GM12878 (cell line): ENCODE measurements at regions not wholly inside any gene's neighbourhood (a gene's known extent, or its start where the extent isn't known, plus 50 kb on each side); places are given as distances from the start of the nearest gene placed in this dataset.

Experiments used
- ATAC-seq: fragments of 200-7000 bp; cut with Tn5 transposase; 3 replicates; pipeline ENCODE4 v1.9.1; 2020; ENCODE audit warnings: mild to moderate bottlenecking, moderate library complexity
- BruUV-seq: library from RNA; stranded (reverse); fragments of 400-500 nt; replicated peaks from 2 replicates; lab custom pipeline; 2021; lab: Mats Ljungman, UMichigan
- CTCF ChIA-PET: fragments of 300-600 bp; sonication (Branson Sonifier 250); formaldehyde crosslinking; extraction: SDS; loops from one replicate; lab custom pipeline; 2021; ENCODE audit warnings: inconsistent platforms; lab: Yijun Ruan, JAX
- POLR2A ChIA-PET: fragments of 350-600 bp; formaldehyde crosslinking; extraction: SDS; loops from one replicate; lab custom pipeline; 2021; ENCODE audit warnings: inconsistent platforms; lab: Charles Lee
- RAD21 ChIA-PET: fragments of 300-600 bp; sonication (Branson Sonifier 250); formaldehyde crosslinking; loops from one replicate; lab custom pipeline; 2023; ENCODE audit warnings: antibody characterized with exemption; ENCODE audit not compliant: unreplicated experiment; lab: Charles Lee
- SMC1A ChIA-PET: fragments of 300-600 bp; sonication (Branson Sonifier 250); formaldehyde crosslinking; loops from one replicate; lab custom pipeline; 2023; ENCODE audit not compliant: unreplicated experiment, uncharacterized antibody; lab: Charles Lee
- DNase-seq: peaks from one replicate; pipeline ENCODE4 v3.0.0-alpha.2; 2011; ENCODE audit warnings: low read depth, low spot score
- FAIRE-seq: peaks from 3 replicates; lab custom pipeline; 2011; peaks lifted over from hg19 to GRCh38; lab: Jason Lieb, UNC
- H2AFZ ChIP-seq: 2 replicates; pipeline ENCODE4 v1.6.0; 2011; ENCODE audit warnings: low read depth, low read length, control low read depth; ENCODE audit not compliant: control insufficient read depth
- H3K27ac ChIP-seq: 2 replicates; pipeline ENCODE4 v1.5.1; 2011; ENCODE audit warnings: control low read depth; ENCODE audit not compliant: control insufficient read depth, insufficient read depth
- H3K27me3 ChIP-seq, 2 experiments: replicated peaks in 1 of 2; 2 replicates each; pipeline versions ENCODE4 v1.6.0 to v1.6.1; 2011; ENCODE audit warnings: low read length in 1 of 2; ENCODE audit not compliant: control insufficient read depth in 2 of 2, insufficient read depth in 2 of 2
- H3K36me3 ChIP-seq, 2 experiments: 2 replicates each; pipeline ENCODE4 v1.5.1; 2011; ENCODE audit warnings: low read length in 1 of 2; ENCODE audit not compliant: control insufficient read depth in 2 of 2, insufficient read depth in 2 of 2
- H3K4me1 ChIP-seq: 2 replicates; pipeline ENCODE4 v1.6.1; 2011; ENCODE audit warnings: mild to moderate bottlenecking, low read length, moderate library complexity, mixed read lengths; ENCODE audit not compliant: control insufficient read depth, insufficient read depth
- H3K4me2 ChIP-seq: 2 replicates; pipeline ENCODE4 v1.6.0; 2011; ENCODE audit warnings: control low read depth; ENCODE audit not compliant: control insufficient read depth, insufficient read depth
- H3K4me3 ChIP-seq: fragments of 200-600 bp; sonication (generic); 2 replicates; pipeline ENCODE4 v1.5.1; 2016
- H3K79me2 ChIP-seq: 2 replicates; pipeline ENCODE4 v1.6.0; 2011; ENCODE audit warnings: low read length; ENCODE audit not compliant: control insufficient read depth, insufficient read depth
- H3K9ac ChIP-seq: 2 replicates; pipeline ENCODE4 v1.8.0; 2011; ENCODE audit warnings: low read length, control low read depth, mixed read lengths; ENCODE audit not compliant: control insufficient read depth, insufficient read depth
- H3K9me3 ChIP-seq: replicated peaks from 3 replicates; pipeline ENCODE4 v1.5.1; 2011; ENCODE audit warnings: mild to moderate bottlenecking, low read length; ENCODE audit not compliant: control insufficient read depth, insufficient read depth
- H4K20me1 ChIP-seq: 2 replicates; pipeline ENCODE4 v1.6.0; 2011; ENCODE audit not compliant: control insufficient read depth, insufficient read depth
- BACH1 ChIP-seq: fragments of 450-650 bp; IDR thresholded peaks from 2 replicates; pipeline ENCODE4 v1.6.1; 2017; ENCODE audit warnings: mild to moderate bottlenecking, borderline replicate concordance
- CEBPB ChIP-seq, 2 experiments: fragments of 150-350 bp in 1 of 2; IDR thresholded peaks; 2 replicates each; pipeline ENCODE4 v1.6.1; 2012 to 2014; ENCODE audit warnings: low read depth in 2 of 2, low read length in 2 of 2, borderline replicate concordance in 1 of 2, inconsistent platforms in 1 of 2
- CHD2 ChIP-seq: IDR thresholded peaks from 2 replicates; pipeline ENCODE4 v1.6.1; 2011; ENCODE audit warnings: low read depth, low read length, improper control_type of control experiment, borderline replicate concordance
- FOXM1 ChIP-seq: IDR thresholded peaks from 2 replicates; pipeline ENCODE4 v1.6.1; 2012; ENCODE audit warnings: low read depth, mild to moderate bottlenecking, inconsistent platforms, low read length, moderate library complexity
- IRF4 ChIP-seq: IDR thresholded peaks from 2 replicates; pipeline ENCODE4 v1.6.1; 2011; ENCODE audit warnings: low read depth, low read length
- MEF2A ChIP-seq: IDR thresholded peaks from 2 replicates; pipeline ENCODE4 v1.6.1; 2011; ENCODE audit warnings: low read depth, mild to moderate bottlenecking, low read length, moderate library complexity; ENCODE audit not compliant: insufficient read depth
- MEF2B ChIP-seq: fragments of 450-650 bp; IDR thresholded peaks from 2 replicates; pipeline ENCODE4 v1.6.1; 2018; ENCODE audit warnings: mild to moderate bottlenecking, moderate library complexity; ENCODE audit not compliant: partially characterized antibody, poor library complexity, severe bottlenecking
- TCF7 ChIP-seq: IDR thresholded peaks from 2 replicates; pipeline ENCODE4 v1.6.1; 2014; ENCODE audit warnings: antibody characterized with exemption, borderline replicate concordance
- USF2 ChIP-seq: IDR thresholded peaks from 2 replicates; pipeline ENCODE4 v1.6.1; 2011; ENCODE audit warnings: low read depth, low read length, improper control_type of control experiment, borderline replicate concordance
- YY1 ChIP-seq: IDR thresholded peaks from 2 replicates; pipeline ENCODE4 v1.6.1; 2011; ENCODE audit warnings: low read depth, mild to moderate bottlenecking, low read length
- ZNF24 ChIP-seq: fragments of 450-650 bp; IDR thresholded peaks from 2 replicates; pipeline ENCODE4 v1.6.1; 2017; ENCODE audit warnings: antibody characterized with exemption, mild to moderate bottlenecking
- in situ Hi-C: fragments of 300-500 bp; cut with MboI; formaldehyde crosslinking; loops from 9 replicates; pipeline ENCODE4 v1.14.3; 2018; ENCODE audit warnings: mixed read lengths
- intact Hi-C: fragments of 100-400 bp; cut with micrococcal nuclease; formaldehyde crosslinking; loops from one replicate; pipeline ENCODE4 v1.14.2; 2022; ENCODE audit not compliant: unreplicated experiment
- TF ChIP-seq, protein P1 (sequence below): fragments of 450-650 bp; formaldehyde crosslinking; IDR thresholded peaks from 2 replicates; pipeline ENCODE4 v1.5.0; 2022; ENCODE audit warnings: mild to moderate bottlenecking, missing genetic modification characterization

DNA sequence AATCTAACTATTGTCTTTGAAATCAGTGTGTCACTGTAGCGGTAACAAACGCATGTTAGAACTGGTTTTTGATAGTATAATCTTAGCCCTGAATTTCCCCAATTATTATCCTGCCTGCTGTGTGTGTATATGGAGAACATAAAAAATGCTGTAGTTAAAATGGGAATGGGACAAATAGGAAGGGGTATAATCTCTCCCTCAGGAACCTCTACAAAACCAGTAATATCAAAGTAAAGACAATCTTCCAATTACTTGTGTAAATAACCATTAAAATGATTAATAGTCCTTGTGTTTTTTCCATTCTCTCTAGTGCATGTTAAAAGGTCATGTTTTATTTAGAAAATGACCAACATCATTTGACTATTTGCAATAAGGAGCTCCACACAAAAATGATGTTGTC, 200.1 kb upstream of the TMTC1 start (continued):
- no peak for TF ChIP-seq MEF2B
- no peak for TF ChIP-seq TCF7
- no peak for TF ChIP-seq ZNF24
- no peak for TF ChIP-seq BACH1
- no peak for TF ChIP-seq FOXM1

GRCh38 chr12:29980304-29980703, 196.6 kb upstream of the TMTC1 start:
- no peaks in the 10 kb centered on the region for H3K9me3 ChIP-seq
- no peak overlapping the region for H3K4me2 ChIP-seq
- intact Hi-C loops = no loop called here
- H3K9ac ChIP-seq = no peak overlapping the region
- no peak overlapping the region for H3K4me3 ChIP-seq
- no peaks in the 10 kb centered on the region for H3K36me3 ChIP-seq
- no peak overlapping the region for H2AFZ ChIP-seq
- no peaks in the 10 kb centered on the region for H3K79me2 ChIP-seq
- DNase-seq = no peak
- no peaks in the 10 kb centered on the region for H4K20me1 ChIP-seq
- H3K4me1 ChIP-seq = no peaks in the 10 kb centered on the region
- no TSS peak for BruUV-seq
- CTCF ChIA-PET = no interaction called here
- H3K27me3 ChIP-seq = no peaks in the 10 kb centered on the region
- RAD21 ChIA-PET = no interaction called here
- ATAC-seq = peak; percentile 72
- H3K27ac ChIP-seq = no peak overlapping the region
- TF ChIP-seq CHD2 (no peak), IRF4 (no peak), USF2 (no peak), MEF2A (no peak), YY1 (no peak), CEBPB (IDR thresholded peaks at IDR 0.05; ENCODE audit: borderline replicate concordance in 1 of 2, low read depth in 2 of 2, low read length in 2 of 2) (no peak)
- TF ChIP-seq, protein P1, sequence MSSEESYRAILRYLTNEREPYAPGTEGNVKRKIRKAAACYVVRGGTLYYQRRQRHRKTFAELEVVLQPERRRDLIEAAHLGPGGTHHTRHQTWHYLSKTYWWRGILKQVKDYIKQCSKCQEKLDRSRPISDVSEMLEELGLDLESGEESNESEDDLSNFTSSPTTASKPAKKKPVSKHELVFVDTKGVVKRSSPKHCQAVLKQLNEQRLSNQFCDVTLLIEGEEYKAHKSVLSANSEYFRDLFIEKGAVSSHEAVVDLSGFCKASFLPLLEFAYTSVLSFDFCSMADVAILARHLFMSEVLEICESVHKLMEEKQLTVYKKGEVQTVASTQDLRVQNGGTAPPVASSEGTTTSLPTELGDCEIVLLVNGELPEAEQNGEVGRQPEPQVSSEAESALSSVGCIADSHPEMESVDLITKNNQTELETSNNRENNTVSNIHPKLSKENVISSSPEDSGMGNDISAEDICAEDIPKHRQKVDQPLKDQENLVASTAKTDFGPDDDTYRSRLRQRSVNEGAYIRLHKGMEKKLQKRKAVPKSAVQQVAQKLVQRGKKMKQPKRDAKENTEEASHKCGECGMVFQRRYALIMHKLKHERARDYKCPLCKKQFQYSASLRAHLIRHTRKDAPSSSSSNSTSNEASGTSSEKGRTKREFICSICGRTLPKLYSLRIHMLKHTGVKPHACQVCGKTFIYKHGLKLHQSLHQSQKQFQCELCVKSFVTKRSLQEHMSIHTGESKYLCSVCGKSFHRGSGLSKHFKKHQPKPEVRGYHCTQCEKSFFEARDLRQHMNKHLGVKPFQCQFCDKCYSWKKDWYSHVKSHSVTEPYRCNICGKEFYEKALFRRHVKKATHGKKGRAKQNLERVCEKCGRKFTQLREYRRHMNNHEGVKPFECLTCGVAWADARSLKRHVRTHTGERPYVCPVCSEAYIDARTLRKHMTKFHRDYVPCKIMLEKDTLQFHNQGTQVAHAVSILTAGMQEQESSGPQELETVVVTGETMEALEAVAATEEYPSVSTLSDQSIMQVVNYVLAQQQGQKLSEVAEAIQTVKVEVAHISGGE (CRISPR knock-in tag) = no peak
- TF ChIP-seq, all 136 proteins: peak for 0
- no peak for FAIRE-seq
- SMC1A ChIA-PET = no interaction called here
- in situ Hi-C loops = no loop called here
- POLR2A ChIA-PET = no interaction called here
